Smooth muscle cell (in vitro differentiated cells): ENCODE measurements at regions not wholly inside any gene's neighbourhood (a gene's known extent, or its start where the extent isn't known, plus 50 kb on each side); places are given as distances from the start of the nearest gene placed in this dataset.

Experiments used
- DNase-seq: peaks from one replicate; lab custom pipeline; 2025; ENCODE audit not compliant: unreplicated experiment; lab: John Stamatoyannopoulos, UW
- H2AFZ ChIP-seq: fragments of 200-600 bp; sonication (generic); 2 replicates; pipeline ENCODE4 v1.6.0; 2016; ENCODE audit warnings: antibody characterized with exemption, low read depth, mild to moderate bottlenecking
- H3F3A ChIP-seq: fragments of 200-600 bp; sonication (generic); 2 replicates; pipeline ENCODE4 v1.6.0; 2017; ENCODE audit warnings: antibody characterized with exemption, low read depth
- H3K27ac ChIP-seq: fragments of 200-600 bp; sonication (generic); 2 replicates; pipeline ENCODE4 v1.5.1; 2016; ENCODE audit warnings: low read depth, mild to moderate bottlenecking
- H3K27me3 ChIP-seq: fragments of 200-600 bp; sonication (generic); 2 replicates; pipeline ENCODE4 v1.6.1; 2016; ENCODE audit warnings: low read depth, mild to moderate bottlenecking
- H3K36me3 ChIP-seq: fragments of 200-600 bp; sonication (generic); 2 replicates; pipeline ENCODE4 v1.5.1; 2016; ENCODE audit warnings: low read depth
- H3K4me1 ChIP-seq: fragments of 200-600 bp; sonication (generic); 2 replicates; pipeline ENCODE4 v1.5.1; 2016; ENCODE audit warnings: low read depth
- H3K4me2 ChIP-seq: fragments of 200-600 bp; sonication (generic); 2 replicates; pipeline ENCODE4 v1.6.0; 2016; ENCODE audit warnings: mild to moderate bottlenecking
- H3K4me3 ChIP-seq: fragments of 200-600 bp; sonication (generic); 2 replicates; pipeline ENCODE4 v1.5.1; 2016; ENCODE audit warnings: mild to moderate bottlenecking
- H3K79me2 ChIP-seq: fragments of 200-600 bp; sonication (generic); 2 replicates; pipeline ENCODE4 v1.6.0; 2016; ENCODE audit warnings: low read depth, mild to moderate bottlenecking
- H3K9ac ChIP-seq: fragments of 200-600 bp; sonication (generic); 2 replicates; pipeline ENCODE4 v1.6.0; 2016; ENCODE audit warnings: low read depth
- H3K9me3 ChIP-seq: fragments of 200-600 bp; sonication (generic); replicated peaks from 2 replicates; pipeline ENCODE4 v1.5.1; 2016; ENCODE audit warnings: low read depth
- H4K20me1 ChIP-seq: fragments of 200-600 bp; sonication (generic); 2 replicates; pipeline ENCODE4 v1.6.0; 2016; ENCODE audit warnings: low read depth
- WGBS: methylation state at CpG from one replicate; pipeline ENCODE4 v1.1.7; 2016; ENCODE audit warnings: low lambda C conversion rate; 5-methylcytosine and 5-hydroxymethylcytosine counted together
- TF ChIP-seq, protein P1 (sequence below): fragments of 200-600 bp; sonication (generic); IDR thresholded peaks from 2 replicates; pipeline ENCODE4 v1.5.1; 2017; ENCODE audit warnings: borderline replicate concordance, mild to moderate bottlenecking, antibody characterized with exemption; ENCODE audit not compliant: insufficient read depth, poor library complexity, severe bottlenecking

DNA sequence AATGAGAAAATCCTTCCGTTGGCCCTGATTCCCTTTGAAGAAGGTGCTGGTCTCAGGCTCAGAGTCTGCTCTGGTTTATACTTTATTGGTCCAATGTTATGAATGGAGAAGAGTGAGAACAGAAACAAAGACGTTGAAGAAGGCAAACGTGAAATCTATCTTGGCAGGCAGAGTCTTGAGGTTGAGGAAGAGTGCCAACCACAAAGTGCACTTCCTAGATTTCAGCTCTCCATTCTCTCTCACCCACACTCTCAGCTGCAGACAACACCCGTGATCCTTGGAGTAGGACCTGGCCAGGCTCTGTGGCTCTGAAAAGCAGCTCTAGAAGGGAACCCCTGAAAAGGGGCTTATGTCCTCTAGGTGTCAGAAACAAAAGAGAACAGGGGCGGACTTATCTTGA is 128.9 kb upstream of the PLXNA4 start:
- no peak overlapping the region for H3K27ac ChIP-seq
- H3F3A ChIP-seq, result peaks cover 10% of the 10 kb centered on the region
- TF ChIP-seq, protein P1, sequence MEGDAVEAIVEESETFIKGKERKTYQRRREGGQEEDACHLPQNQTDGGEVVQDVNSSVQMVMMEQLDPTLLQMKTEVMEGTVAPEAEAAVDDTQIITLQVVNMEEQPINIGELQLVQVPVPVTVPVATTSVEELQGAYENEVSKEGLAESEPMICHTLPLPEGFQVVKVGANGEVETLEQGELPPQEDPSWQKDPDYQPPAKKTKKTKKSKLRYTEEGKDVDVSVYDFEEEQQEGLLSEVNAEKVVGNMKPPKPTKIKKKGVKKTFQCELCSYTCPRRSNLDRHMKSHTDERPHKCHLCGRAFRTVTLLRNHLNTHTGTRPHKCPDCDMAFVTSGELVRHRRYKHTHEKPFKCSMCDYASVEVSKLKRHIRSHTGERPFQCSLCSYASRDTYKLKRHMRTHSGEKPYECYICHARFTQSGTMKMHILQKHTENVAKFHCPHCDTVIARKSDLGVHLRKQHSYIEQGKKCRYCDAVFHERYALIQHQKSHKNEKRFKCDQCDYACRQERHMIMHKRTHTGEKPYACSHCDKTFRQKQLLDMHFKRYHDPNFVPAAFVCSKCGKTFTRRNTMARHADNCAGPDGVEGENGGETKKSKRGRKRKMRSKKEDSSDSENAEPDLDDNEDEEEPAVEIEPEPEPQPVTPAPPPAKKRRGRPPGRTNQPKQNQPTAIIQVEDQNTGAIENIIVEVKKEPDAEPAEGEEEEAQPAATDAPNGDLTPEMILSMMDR, result no peak
- no peak overlapping the region for H3K9ac ChIP-seq
- no peak overlapping the region for H3K4me2 ChIP-seq
- WGBS, result 93% methylated on average over 5 of the region's 5 CpGs
- H3K4me1 ChIP-seq, result peaks cover 5% of the 10 kb centered on the region
- no peak overlapping the region for H2AFZ ChIP-seq
- no peaks in the 10 kb centered on the region for H3K9me3 ChIP-seq
- no peaks in the 10 kb centered on the region for H3K79me2 ChIP-seq
- H3K27me3 ChIP-seq, result no peaks in the 10 kb centered on the region
- DNase-seq, result no peak
- no peaks in the 10 kb centered on the region for H4K20me1 ChIP-seq
- no peak overlapping the region for H3K4me3 ChIP-seq
- no peaks in the 10 kb centered on the region for H3K36me3 ChIP-seq

DNA sequence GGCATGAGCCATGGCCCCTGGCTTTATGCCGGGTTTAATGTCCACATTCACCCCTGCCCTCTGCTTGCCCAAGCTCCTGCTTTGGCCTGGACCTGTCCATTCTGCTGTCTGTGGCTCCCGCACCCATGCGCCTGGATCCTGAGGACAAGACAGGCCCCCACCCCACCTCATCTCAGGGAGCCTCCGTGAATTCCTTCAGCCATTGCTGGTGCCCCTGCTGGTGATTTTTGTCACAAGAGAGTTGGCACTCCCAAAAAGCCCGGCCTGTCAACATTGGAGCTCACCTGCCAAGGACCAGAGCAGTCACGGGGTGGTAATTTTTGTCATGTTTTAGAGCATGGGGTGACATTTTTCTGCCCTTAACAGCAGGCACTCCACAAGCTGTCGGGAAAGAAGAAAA is 127.5 kb upstream of the PLXNA4 start:
- Histone ChIP-seq H3K27ac (no peak overlapping the region), H3F3A (peaks cover 10% of the 10 kb centered on the region), H3K4me3 (no peak overlapping the region), H3K27me3 (no peaks in the 10 kb centered on the region), H3K4me2 (no peak overlapping the region), H4K20me1 (no peaks in the 10 kb centered on the region), H3K4me1 (peaks cover 5% of the 10 kb centered on the region), H3K9ac (no peak overlapping the region), H2AFZ (no peak overlapping the region), H3K36me3 (no peaks in the 10 kb centered on the region), H3K79me2 (no peaks in the 10 kb centered on the region), H3K9me3 (no peaks in the 10 kb centered on the region)
- TF ChIP-seq, protein P1, result no peak
- no peak for DNase-seq
- WGBS, result 89% methylated on average over 7 of the region's 7 CpGs

GRCh38 chr7:132697003-132697402 is 120.7 kb upstream of the PLXNA4 start:
- Histone ChIP-seq H3K27ac (no peak overlapping the region), H3K27me3 (peaks cover 4% of the 10 kb centered on the region), H4K20me1 (no peaks in the 10 kb centered on the region), H3K4me1 (peaks cover under 1% of the 10 kb centered on the region), H3K79me2 (no peaks in the 10 kb centered on the region), H3K36me3 (no peaks in the 10 kb centered on the region), H3K4me2 (no peak overlapping the region), H3K4me3 (no peak overlapping the region), H2AFZ (no peak overlapping the region), H3K9ac (no peak overlapping the region), H3F3A (peaks cover 4% of the 10 kb centered on the region), H3K9me3 (no peaks in the 10 kb centered on the region)
- WGBS, result 42% methylated on average over 4 of the region's 4 CpGs
- DNase-seq, result no peak
- TF ChIP-seq, protein P1, result no peak

DNA sequence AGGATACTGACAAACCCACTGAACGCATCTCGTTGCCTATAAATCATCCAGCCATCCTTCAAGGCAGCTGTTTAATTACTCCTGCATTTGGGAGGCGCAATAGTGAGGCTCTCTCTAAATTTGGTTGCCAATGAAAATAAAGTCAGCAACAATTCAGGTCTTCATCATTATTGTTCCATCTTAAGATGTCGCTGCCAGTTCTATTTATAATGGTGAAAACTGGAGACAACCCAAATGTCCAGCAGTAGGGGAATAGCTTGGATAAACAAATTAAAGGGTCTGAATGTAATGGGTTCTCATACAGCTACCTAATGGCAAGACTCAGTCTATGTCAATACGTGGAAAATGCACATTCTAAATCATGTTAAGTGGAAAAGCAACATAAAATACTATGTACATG is 120.1 kb upstream of the PLXNA4 start:
- no peaks in the 10 kb centered on the region for H3K4me1 ChIP-seq
- peaks cover 4% of the 10 kb centered on the region for H3K27me3 ChIP-seq
- no peak for DNase-seq
- WGBS, result 96% methylated on average over 5 of the region's 5 CpGs
- H3K36me3 ChIP-seq, result no peaks in the 10 kb centered on the region
- H3K79me2 ChIP-seq, result no peaks in the 10 kb centered on the region
- TF ChIP-seq, protein P1, result no peak
- no peak overlapping the region for H3K27ac ChIP-seq
- no peaks in the 10 kb centered on the region for H3K9me3 ChIP-seq
- no peaks in the 10 kb centered on the region for H3F3A ChIP-seq
- no peak overlapping the region for H3K4me2 ChIP-seq
- no peaks in the 10 kb centered on the region for H4K20me1 ChIP-seq
- no peak overlapping the region for H3K9ac ChIP-seq
- no peak overlapping the region for H3K4me3 ChIP-seq
- no peak overlapping the region for H2AFZ ChIP-seq
